T follicular helper cell (primary cell): ENCODE measurements at regions not wholly inside any gene's neighbourhood (a gene's known extent, or its start where the extent isn't known, plus 50 kb on each side); places are given as distances from the start of the nearest gene placed in this dataset.
"Not testable (repeated sequence)": the region's sequence is repeated elsewhere in the genome, so short reads cannot be mapped to it uniquely, and the experiment has no call there.

ENCODE experiments used
- DNase-seq: peaks from one replicate; pipeline ENCODE4 v3.0.0-alpha.2; 2020; ENCODE audit warnings: low read depth

DNA sequence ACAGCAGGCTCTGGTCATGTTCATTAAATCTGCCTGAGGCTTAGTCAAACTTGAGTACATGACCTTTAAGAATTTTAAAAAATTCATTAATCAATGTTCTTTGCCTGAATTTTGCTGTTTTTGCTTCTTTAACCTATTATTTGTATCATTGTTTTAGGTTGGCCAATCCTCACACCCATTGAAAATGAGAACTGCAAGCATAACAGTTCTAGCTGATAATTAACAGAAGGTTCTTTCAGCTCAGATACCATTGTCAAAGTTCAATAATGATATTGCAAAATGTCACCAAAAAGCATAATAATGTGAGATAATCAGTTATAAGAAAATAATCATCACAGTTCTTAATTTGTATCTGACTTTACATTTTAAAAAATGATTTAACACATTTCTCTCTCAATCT lies 583.1 kb downstream of the TFAP2A start:
- no peak for DNase-seq

DNA sequence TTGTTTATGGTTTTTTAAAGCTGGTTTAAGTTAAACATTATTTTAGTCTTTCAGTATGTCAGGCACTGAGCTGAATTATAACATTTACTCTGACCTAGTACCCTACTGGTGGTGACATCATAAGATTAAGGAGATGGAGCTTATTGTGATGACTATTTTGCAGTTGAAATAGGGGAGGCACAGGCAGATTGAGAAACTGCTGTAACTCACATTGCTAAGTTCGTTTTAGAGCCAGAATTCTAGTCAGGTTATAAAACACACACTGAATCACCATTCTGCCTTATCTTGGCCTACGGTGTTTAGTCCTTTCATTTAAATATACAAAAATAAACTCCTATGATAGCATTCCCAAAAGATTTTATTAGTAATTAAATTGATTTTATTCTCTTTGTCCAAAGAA lies 584.1 kb downstream of the TFAP2A start:
- no peak for DNase-seq

- no peak for DNase-seq
Measured at GRCh38 chr6:9825526-9825925, 589.3 kb downstream of the TFAP2A start.

- DNase-seq, result not testable (repeated sequence)
Measured at GRCh38 chr6:9810727-9811126, 604.1 kb downstream of the TFAP2A start.

- DNase-seq, result no peak
Measured at GRCh38 chr6:9810286-9810685, 604.6 kb downstream of the TFAP2A start.

DNA sequence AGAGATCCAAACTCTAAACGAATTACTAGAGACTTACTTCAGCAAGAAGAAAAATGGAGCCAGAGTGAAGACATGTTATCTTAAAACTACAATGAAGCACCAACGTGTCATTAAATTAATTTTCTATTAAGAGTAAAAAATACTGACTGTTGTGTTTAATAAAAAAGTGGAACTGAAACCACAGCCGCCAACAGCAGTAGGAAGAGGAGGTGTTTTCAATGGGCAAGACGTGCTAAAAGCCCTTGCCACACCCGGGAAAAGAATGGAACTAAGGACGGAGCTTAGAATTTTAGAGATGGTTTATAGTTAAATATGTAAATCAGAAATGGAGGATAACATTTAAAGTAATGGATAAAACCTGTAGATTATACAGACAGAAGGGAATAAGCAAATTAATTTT lies 608.7 kb downstream of the TFAP2A start:
- DNase-seq, result no peak

GRCh38 chr6:9801249-9801754 lies 613.6 kb downstream of the TFAP2A start:
- DNase-seq, result no peak

DNA sequence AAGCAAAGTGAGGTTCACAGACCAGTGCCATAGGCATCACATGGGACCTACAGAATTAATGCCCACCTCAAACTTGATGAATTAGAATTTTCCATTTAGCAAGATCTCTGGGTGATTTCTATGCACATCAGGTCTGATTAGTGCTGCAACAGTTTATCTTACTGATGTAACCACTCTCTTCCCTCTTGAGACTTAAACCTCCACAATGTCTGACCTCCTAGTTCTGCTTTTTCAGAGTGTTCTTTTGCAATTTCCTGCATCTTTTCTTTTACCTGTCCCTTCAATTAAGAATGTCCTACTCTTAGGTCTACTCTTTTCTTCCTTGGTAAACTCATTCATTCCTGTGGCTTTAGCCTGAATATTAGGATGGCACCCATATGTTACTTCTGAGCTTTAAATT lies 615.3 kb downstream of the TFAP2A start:
- DNase-seq, result no peak

DNA sequence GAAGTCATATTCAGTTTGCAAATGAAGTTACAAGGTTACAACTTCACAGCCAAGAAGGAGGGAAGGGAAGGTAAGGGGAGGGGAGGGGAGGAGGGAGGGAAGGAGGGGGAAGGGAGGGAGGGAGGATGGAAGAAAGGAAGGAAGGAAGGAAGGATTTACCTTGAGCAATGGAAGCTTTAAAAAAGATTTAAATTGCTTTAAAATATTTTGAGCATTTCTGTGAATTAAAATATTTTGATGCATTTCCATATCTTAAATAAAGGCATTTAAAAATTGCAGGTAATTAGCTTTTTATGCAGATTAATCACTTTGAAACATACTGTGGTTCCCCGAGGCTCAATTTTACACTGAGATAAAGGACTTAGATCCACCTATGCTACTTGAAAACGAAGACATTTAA lies 618.0 kb downstream of the TFAP2A start:
- DNase-seq, result no peak

DNA sequence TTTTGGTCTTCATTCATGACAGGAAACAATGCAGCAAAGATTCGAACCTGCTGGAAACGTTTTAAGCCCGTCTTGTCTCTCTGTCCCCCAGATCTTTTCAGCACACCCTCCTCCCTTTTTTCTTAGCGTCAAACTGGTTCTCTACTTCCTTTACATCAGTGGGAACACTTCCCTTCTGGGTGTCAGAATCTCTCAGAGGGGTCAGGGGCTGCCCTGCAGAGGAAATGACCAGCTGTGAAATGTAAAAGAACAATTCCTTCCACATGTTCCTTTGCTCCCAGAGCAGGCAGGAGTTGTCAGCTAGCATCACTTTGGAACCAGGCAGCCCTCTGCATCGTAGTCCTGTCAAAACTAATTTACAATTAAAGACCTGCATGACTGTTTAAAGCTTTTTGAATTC lies 619.0 kb downstream of the TFAP2A start:
- no peak for DNase-seq

GRCh38 chr6:9789201-9789600 lies 625.7 kb downstream of the TFAP2A start:
- no peak for DNase-seq

GRCh38 chr6:9784786-9785185 lies 630.1 kb downstream of the TFAP2A start:
- no peak for DNase-seq

DNA sequence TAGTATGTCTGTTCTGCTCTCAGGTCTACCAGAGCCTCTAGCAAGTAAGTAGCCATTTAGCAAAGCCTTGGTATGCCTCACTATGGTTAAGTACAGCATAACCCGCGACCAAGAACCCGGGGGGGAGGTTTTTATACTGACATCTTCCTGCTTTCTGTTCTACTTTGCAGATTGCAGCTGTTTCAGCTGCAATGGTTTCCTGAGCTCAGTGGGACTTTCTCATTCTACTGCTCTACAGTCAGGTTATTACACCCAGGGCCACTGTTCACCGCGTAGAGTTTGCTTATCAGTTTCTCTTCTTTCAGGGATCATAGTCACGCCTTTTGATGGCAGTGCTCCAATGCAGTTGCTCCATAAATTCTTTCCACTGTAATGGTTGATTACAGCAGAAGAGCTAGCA lies 631.3 kb downstream of the TFAP2A start:
- no peak for DNase-seq

DNA sequence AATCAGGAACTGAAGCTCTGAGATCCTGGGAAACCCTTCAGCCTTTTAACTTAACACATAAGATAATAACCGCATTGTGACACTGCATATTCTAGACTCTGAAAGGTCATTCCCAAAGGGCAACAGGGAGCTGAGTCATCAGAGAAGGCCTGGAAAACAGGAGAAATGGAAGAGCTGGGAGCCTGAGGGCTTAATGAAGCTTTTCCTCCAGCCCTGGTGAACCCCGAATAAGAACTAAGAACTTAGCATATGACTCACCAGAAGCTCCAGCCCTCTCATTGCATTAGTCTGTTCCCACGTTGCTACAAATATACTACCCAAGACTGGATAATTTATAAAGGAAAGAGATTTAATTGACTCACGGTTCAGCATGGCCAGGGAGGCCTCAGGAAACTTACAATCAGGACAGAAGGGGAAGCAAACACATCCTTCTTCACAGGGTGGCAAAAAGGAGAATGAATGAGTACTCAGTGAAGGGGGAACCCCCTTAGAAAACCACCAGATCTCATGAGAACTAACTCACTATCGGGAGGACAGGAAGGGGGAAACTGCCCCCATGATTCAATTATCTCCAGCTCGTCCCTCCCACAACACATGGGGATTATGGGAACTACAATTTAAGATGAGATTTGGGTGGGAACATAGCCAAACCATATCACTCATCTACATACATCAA lies 648.5 kb downstream of the TFAP2A start:
- DNase-seq, result no peak

DNA sequence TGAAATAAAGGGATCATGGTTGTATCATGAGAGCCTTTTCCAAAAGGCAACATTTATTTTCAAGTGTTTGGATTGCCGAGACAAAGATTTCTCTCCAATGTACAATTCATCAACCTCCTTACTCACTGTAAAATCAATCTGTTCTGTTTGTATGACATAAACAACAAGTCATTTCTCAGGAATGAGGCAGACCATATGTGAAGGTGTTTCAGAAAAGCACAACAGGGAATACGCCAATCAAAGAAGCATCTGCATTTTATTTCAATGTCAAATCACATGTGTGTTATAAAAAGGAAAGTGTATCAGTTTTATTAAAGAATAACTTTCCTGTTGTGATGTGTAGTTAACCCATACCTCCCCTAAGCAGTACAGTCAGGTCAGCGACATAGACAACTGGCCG lies 653.7 kb downstream of the TFAP2A start:
- no peak for DNase-seq

DNA sequence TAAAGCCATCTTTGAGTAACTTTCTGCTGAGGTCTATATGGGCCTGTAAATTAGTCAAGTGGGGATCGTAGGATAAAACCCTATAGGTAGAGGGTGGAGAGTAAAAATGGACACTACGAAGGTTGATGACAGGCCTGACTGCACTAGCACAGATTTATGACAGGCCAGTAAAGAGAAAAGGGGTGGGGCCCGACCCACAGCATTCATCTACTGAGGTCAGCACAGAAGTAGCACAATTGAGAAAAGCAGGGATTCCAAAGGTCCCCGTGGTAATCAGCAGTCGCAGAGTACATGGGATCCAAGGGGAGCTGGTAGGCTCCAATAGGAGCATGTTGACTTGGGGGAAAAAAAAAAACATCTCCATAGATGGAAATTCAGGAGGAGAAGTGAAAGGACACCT lies 660.4 kb downstream of the TFAP2A start:
- DNase-seq, result no peak

- DNase-seq, result no peak
Measured at GRCh38 chr6:9745966-9746365, 668.9 kb downstream of the TFAP2A start.

DNA sequence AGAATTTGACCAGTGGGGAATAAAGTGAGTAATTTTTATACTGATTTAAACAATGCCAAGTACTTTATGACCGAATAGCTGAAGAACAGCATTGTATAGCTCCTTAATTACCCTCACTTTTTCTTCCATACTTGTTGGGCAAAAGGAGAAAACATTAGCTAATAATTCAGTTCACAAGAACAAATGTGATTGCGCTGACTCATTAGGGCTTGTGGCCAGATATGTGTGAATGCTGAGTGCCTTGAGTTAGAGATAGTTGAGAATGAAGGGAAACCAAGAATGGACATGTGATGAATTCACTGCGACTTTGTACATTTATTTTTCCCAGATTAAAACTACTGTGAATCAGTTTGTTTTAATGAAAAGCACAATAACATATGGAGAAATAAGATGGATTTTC lies 669.4 kb downstream of the TFAP2A start:
- no peak for DNase-seq

DNA sequence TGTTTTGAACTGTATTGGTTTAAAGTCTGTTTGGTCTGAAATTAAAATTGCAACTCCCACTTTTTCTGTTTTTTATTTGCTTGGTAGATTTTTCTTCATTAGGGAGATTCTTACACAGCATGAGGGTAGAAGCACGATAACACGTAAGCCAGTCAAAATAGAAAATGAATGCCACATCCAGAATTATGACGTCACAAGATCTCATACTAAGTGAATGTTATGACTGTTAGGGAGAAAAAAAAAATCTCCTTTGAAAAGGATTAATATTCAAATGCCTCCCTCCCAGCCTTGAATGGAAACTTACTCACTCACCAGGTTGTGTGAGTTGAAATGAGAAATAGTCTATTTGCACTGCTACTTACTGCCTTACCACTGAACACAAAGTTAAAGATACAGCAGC lies 670.8 kb downstream of the TFAP2A start:
- no peak for DNase-seq

DNA sequence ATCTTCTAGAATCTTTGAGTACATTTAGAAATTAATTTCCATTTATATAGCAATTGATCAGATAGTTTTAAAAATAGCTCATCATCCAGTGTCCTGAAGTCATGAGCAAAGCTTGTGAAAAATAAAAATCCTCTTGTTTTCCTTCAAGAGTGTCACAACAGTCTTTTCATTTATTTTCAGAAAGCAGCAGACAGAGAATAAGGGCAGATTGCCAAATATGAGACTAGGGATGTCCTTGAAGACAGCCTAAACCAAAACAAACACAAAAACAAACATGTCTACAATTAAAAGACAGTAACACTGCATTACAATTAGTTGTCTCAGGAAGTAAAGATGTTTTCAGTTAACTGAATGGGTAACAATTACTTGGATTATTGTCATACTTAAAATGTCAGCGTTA lies 682.8 kb downstream of the TFAP2A start:
- DNase-seq, result no peak

GRCh38 chr6:9725776-9726175 lies 689.1 kb downstream of the TFAP2A start:
- not testable (repeated sequence) for DNase-seq

GRCh38 chr6:9717568-9717967 lies 697.3 kb downstream of the TFAP2A start:
- no peak for DNase-seq

DNA sequence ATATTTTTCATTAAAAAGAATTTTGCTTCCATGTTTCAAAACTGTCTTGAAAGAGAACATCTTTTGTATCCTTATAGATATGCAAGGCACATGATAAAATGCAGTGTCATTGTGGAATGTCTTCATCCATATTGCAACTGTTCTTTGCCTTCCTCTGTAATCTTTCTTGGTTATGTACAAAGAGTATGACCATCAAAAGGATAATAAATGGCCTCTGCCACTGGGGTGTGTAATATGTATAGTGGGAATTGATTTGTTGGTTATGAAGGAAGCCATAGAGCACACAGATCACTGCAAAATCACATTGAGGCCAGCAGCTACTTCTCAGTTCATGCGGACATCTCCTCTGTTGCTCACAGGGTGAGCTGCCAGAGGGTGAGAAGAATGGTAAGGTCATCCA lies 703.5 kb downstream of the TFAP2A start:
- DNase-seq, result no peak

DNA sequence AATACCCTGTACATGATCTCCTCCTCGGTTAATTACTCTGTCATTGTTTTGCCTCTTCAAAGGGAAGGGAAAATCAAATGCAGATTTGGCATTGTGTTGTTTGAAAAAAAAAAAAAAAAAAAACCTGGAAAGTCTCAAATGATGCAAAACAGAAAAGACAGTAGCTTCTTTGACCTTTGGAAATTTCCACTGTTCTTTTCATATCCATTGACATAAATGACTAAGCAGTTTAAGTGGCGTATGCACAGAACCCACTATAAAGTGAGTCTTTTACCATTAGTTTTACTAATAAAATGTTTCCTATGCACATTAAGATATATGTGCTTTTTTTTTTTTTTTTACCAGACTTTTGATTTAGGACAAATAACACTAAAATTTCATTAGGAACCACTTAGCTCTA lies 704.3 kb downstream of the TFAP2A start:
- no peak for DNase-seq
